GM12891 (cell line): ENCODE measurements at regions not wholly inside any gene's neighbourhood (a gene's known extent, or its start where the extent isn't known, plus 50 kb on each side); places are given as distances from the start of the nearest gene placed in this dataset.

ENCODE experiments used
- POLR2A ChIP-seq: IDR thresholded peaks from 2 replicates; pipeline ENCODE4 v1.6.1; 2011; ENCODE audit warnings: low read depth, low read length, control low read depth
- POLR2AphosphoS5 ChIP-seq: IDR thresholded peaks from 2 replicates; pipeline ENCODE4 v1.6.1; 2011; ENCODE audit warnings: low read depth, low read length, control low read depth
- POU2F2 ChIP-seq: IDR thresholded peaks from 2 replicates; pipeline ENCODE4 v1.6.1; 2011; ENCODE audit warnings: low read depth, mild to moderate bottlenecking, control low read depth, low read length, moderate library complexity

DNA sequence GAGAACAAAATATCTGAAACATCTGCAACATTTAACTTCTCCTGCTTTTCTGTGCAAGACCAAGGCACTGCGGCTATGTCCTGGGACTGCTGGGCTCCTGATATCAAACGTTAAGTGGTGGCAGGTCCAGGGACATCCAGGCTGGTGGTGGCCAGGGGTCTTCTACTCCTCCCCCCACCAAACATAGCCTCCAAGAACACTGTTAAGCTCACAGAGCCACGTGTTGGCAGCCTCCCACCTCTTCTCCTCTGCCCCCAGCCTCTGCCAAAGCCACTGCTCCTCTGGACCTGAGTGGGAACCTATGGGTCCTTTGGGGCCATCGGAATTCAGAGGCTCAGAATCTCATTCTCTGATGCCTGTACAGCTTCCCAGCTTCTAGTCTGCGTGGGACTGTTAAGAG, 325.7 kb downstream of the ARRDC4 start:
- TF ChIP-seq POLR2AphosphoS5, result no peak
- no peak for TF ChIP-seq POLR2A
- TF ChIP-seq POU2F2, result no peak
